Psoas muscle (tissue), 7 donors: ENCODE measurements at regions not wholly inside any gene's neighbourhood (a gene's known extent, or its start where the extent isn't known, plus 50 kb on each side); places are given as distances from the start of the nearest gene placed in this dataset.
"Not testable (repeated sequence)": the region's sequence is repeated elsewhere in the genome, so short reads cannot be mapped to it uniquely, and the experiment has no call there.

Experiments used
- ATAC-seq, 4 donors: fragments of 200-7000 bp; cut with Tn5 transposase; one replicate each; pipeline ENCODE4 v1.9.1; 2020; ENCODE audit warnings: moderate library complexity in 3 of 4, mild to moderate bottlenecking in 2 of 4
- DNase-seq, 2 donors: peaks; one replicate each; pipeline ENCODE4 v3.0.0-alpha.2; 2020
- H3K27ac ChIP-seq: fragments of 200-600 bp; one replicate; pipeline ENCODE4 v1.8.0; 2022
- H3K27me3 ChIP-seq, 3 donors: fragments of 200-600 bp in 1 of 3; one replicate each; pipeline versions ENCODE4 v1.6.1 to v1.8.0; 2013 to 2022; ENCODE audit warnings: low read length in 2 of 3, mild to moderate bottlenecking in 2 of 3, moderate library complexity in 1 of 3; ENCODE audit not compliant: insufficient read depth in 3 of 3
- H3K36me3 ChIP-seq, 2 donors: fragments of 200-600 bp in 1 of 2; one replicate each; pipeline versions ENCODE4 v1.6.1 to v1.8.0; 2013 to 2022; ENCODE audit warnings: low read depth in 1 of 2, mild to moderate bottlenecking in 1 of 2, moderate library complexity in 1 of 2; ENCODE audit not compliant: insufficient read depth in 1 of 2
- H3K4me1 ChIP-seq: fragments of 200-600 bp; one replicate; pipeline ENCODE4 v1.8.0; 2022
- H3K4me3 ChIP-seq: fragments of 200-600 bp; one replicate; pipeline ENCODE4 v1.8.0; 2022; ENCODE audit warnings: mild to moderate bottlenecking
- H3K9me3 ChIP-seq: fragments of 200-600 bp; one replicate; pipeline ENCODE4 v1.8.0; 2022
- CTCF ChIP-seq: fragments of 200-600 bp; IDR thresholded peaks from one replicate; pipeline ENCODE4 v1.8.0; 2022; ENCODE audit warnings: antibody characterized with exemption
- WGBS, 3 donors: extraction: QIAGEN DNeasy Blood & Tissue Kit; methylation state at CpG; one replicate each; pipeline versions ENCODE4 v1.1.6 to v1.1.7; 2013; 5-methylcytosine and 5-hydroxymethylcytosine counted together
- intact Hi-C, 2 donors: fragments of 100-400 bp; cut with DNase I; formaldehyde crosslinking; loops; one replicate each; pipeline versions ENCODE4 v1.11.0 to v1.14.2; 2022
- donor health status: healthy with polysubstance abuse.
- donor health status: DM: no; HTN: no; CAD: no; lungs with moderate emphysema.
- donor health status: Bipolar disorder and iron deficiency.
- donor health status: healthy.
- donor health status: DM: yes; HTN: yes; CAD: no.
- donor health status: DM: no; HTN: no; CAD: no.
- donor health status: DM: yes; HTN: yes; CAD: no.

GRCh38 chrX:148080593-148080992 is 99.5 kb downstream of the FMR1NB start:
- no peak for TF ChIP-seq CTCF
- H3K9me3 ChIP-seq, result no peaks in the 10 kb centered on the region
- H3K4me1 ChIP-seq, result no peaks in the 10 kb centered on the region
- H3K27me3 ChIP-seq, result no peaks in the 10 kb centered on the region
- DNase-seq (no peak), ATAC-seq (no peak)
- H3K36me3 ChIP-seq, result no peaks in the 10 kb centered on the region
- H3K4me3 ChIP-seq, result no peak overlapping the region
- no peak overlapping the region for H3K27ac ChIP-seq
- intact Hi-C loops, result no loop called here
- WGBS, 3 donors, result 46 to 65% (median 64%) methylated on average over 2 of the region's 2 CpGs

- Histone ChIP-seq H3K4me3 (no peak overlapping the region), H3K27ac (no peak overlapping the region), H3K36me3 (no peaks in the 10 kb centered on the region), H3K4me1 (no peaks in the 10 kb centered on the region), H3K27me3 (no peaks in the 10 kb centered on the region), H3K9me3 (no peaks in the 10 kb centered on the region)
- 13 to 30% (median 29%) methylated on average over 1 of the region's 1 CpG for WGBS, 3 donors
- intact Hi-C loops, result no loop called here
- ATAC-seq, result no peak
- DNase-seq, result no peak
- TF ChIP-seq CTCF, result no peak
Measured at GRCh38 chrX:148084611-148085010, 103.5 kb downstream of the FMR1NB start.

GRCh38 chrX:148120151-148120550 is 139.0 kb downstream of the FMR1NB start:
- no peaks in the 10 kb centered on the region for H3K36me3 ChIP-seq
- DNase-seq, result no peak
- H3K27me3 ChIP-seq, result no peaks in the 10 kb centered on the region
- TF ChIP-seq CTCF, result no peak
- ATAC-seq, result no peak
- H3K27ac ChIP-seq, result no peak overlapping the region
- H3K4me3 ChIP-seq, result no peak overlapping the region
- H3K9me3 ChIP-seq, result no peaks in the 10 kb centered on the region
- no peaks in the 10 kb centered on the region for H3K4me1 ChIP-seq
- WGBS, 3 donors, result 46 to 70% (median 68%) methylated on average over 3 of the region's 3 CpGs
- intact Hi-C loops, result no loop called here

GRCh38 chrX:148120999-148121623 is 140.0 kb downstream of the FMR1NB start:
- intact Hi-C loops, result no loop called here
- WGBS, 3 donors, result 50 to 68% (median 56%) methylated on average over 3 of the region's 3 CpGs
- Histone ChIP-seq H3K4me3 (no peak overlapping the region), H3K36me3 (no peaks in the 10 kb centered on the region), H3K27ac (no peak overlapping the region), H3K4me1 (no peaks in the 10 kb centered on the region), H3K27me3 (no peaks in the 10 kb centered on the region), H3K9me3 (no peaks in the 10 kb centered on the region)
- TF ChIP-seq CTCF, result no peak
- DNase-seq (no peak), ATAC-seq (no peak)

- H3K4me1 ChIP-seq, H3K9me3 ChIP-seq, intact Hi-C loops, H3K36me3 ChIP-seq, DNase-seq, ATAC-seq, H3K27me3 ChIP-seq, H3K27ac ChIP-seq, H3K4me3 ChIP-seq: not testable (repeated sequence)
- WGBS, 3 donors, result 70 to 89% (median 88%) methylated on average over 32 to 35 of the region's 35 CpGs
Measured at GRCh38 chrX:148128872-148129505, 147.9 kb downstream of the FMR1NB start.
